ENCODE measurements at regions not wholly inside any gene's neighbourhood (a gene's known extent, or its start where the extent isn't known, plus 50 kb on each side); places are given as distances from the start of the nearest gene placed in this dataset.

- no peak overlapping the region for H2AFZ ChIP-seq
Measured at GRCh38 chr4:35300996-35301774, 943.1 kb downstream of the ARAP2 start.

GRCh38 chr4:35315419-35315818 is 928.9 kb downstream of the ARAP2 start:
- no peak overlapping the region for H3K4me3 ChIP-seq
- no peak overlapping the region for H2AFZ ChIP-seq
- H3F3A ChIP-seq (ENCODE audit: insufficient read depth): no peaks in the 10 kb centered on the region
- TF ChIP-seq EZH2phosphoT487 (IDR thresholded peaks at IDR 0.05; ENCODE audit: insufficient read depth, low read depth): no peak
- no peak for TF ChIP-seq EZH2 (IDR thresholded peaks at IDR 0.05; ENCODE audit: insufficient read depth, poor library complexity, severe bottlenecking)
- H3K27me3 ChIP-seq (replicated peaks; ENCODE audit: insufficient read depth): no peaks in the 10 kb centered on the region
- no peak overlapping the region for H3K27ac ChIP-seq
- no peak for DNase-seq
- H4K20me1 ChIP-seq (ENCODE audit: insufficient read depth): no peaks in the 10 kb centered on the region
- H3K9me2 ChIP-seq (ENCODE audit: insufficient read depth): no peaks in the 10 kb centered on the region
- in situ Hi-C loops (cut with MboI): no loop called here
- H3K79me2 ChIP-seq (ENCODE audit: insufficient read depth): no peaks in the 10 kb centered on the region
- no peaks in the 10 kb centered on the region for H3K4me1 ChIP-seq (ENCODE audit: insufficient read depth)
- no peak overlapping the region for H3K4me2 ChIP-seq (ENCODE audit: unreplicated experiment)
- H3K9ac ChIP-seq: no peak overlapping the region
- no peaks in the 10 kb centered on the region for H3K36me3 ChIP-seq (ENCODE audit: low read depth)
- peaks cover 4% of the 10 kb centered on the region for H3K9me3 ChIP-seq (ENCODE audit: low read depth)

More at GRCh38 chr4:35300996-35301774, 943.1 kb downstream of the ARAP2 start:
- DNase-seq: no peak
- H3K79me2 ChIP-seq (ENCODE audit: insufficient read depth): no peaks in the 10 kb centered on the region
- H3F3A ChIP-seq (ENCODE audit: insufficient read depth): no peaks in the 10 kb centered on the region
- in situ Hi-C loops (cut with MboI): no loop called here
- no peak overlapping the region for H3K27ac ChIP-seq
- H4K20me1 ChIP-seq (ENCODE audit: insufficient read depth): no peaks in the 10 kb centered on the region
- WGBS, 2 experiments (ENCODE audit: low coverage in 1 of 2, low lambda C conversion rate in 2 of 2, missing lambda C conversion rate in 2 of 2): 34 to 45% methylated on average over 11 of the region's 11 CpGs
- H3K36me3 ChIP-seq (ENCODE audit: low read depth): no peaks in the 10 kb centered on the region
- no peaks in the 10 kb centered on the region for H3K27me3 ChIP-seq (replicated peaks; ENCODE audit: insufficient read depth)
- no peak for TF ChIP-seq EZH2phosphoT487 (IDR thresholded peaks at IDR 0.05; ENCODE audit: insufficient read depth, low read depth)
- H3K9me2 ChIP-seq (ENCODE audit: insufficient read depth): no peaks in the 10 kb centered on the region
- no peaks in the 10 kb centered on the region for H3K4me1 ChIP-seq (ENCODE audit: insufficient read depth)
- no peak overlapping the region for H3K4me2 ChIP-seq (ENCODE audit: unreplicated experiment)
- no peak overlapping the region for H3K4me3 ChIP-seq
- no peak overlapping the region for H3K9ac ChIP-seq
- no peaks in the 10 kb centered on the region for H3K9me3 ChIP-seq (ENCODE audit: low read depth)

DNA sequence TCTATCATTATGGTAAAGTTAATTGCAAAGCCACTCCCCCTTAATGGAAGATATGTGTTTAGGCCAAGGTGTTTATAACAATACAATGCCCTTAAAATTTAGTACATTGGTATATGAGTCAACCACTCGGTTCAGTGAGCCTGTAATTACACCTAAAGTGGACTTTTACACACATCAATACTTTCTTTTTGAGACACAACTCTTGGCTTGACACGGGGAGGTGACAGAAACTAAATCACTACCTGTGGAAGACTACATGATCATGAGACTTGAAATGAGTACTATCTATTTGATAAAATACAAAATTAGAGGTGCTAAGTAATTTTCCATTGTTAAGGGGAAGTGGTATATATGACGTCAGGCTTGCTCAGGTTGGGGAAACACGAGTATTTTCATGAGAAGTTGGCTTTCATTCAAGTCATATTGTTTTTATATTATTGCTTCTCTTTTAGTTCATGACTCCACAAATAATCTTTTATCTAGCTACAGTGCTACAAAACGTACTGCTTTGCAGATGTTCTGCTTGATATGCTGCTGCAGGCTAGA is 918.3 kb downstream of the ARAP2 start:
- in situ Hi-C loops (cut with MboI): no loop called here
- no peak overlapping the region for H3K4me2 ChIP-seq (ENCODE audit: unreplicated experiment)
- WGBS, 2 experiments (ENCODE audit: low coverage in 1 of 2, low lambda C conversion rate in 2 of 2, missing lambda C conversion rate in 2 of 2): 5 to 7% methylated on average over 5 of the region's 5 CpGs
- H2AFZ ChIP-seq: no peak overlapping the region
- H3K36me3 ChIP-seq (ENCODE audit: low read depth): no peaks in the 10 kb centered on the region
- H3K9me3 ChIP-seq (ENCODE audit: low read depth): no peaks in the 10 kb centered on the region
- no peak for TF ChIP-seq EZH2phosphoT487 (IDR thresholded peaks at IDR 0.05; ENCODE audit: insufficient read depth, low read depth)
- no peak overlapping the region for H3K4me3 ChIP-seq
- no peaks in the 10 kb centered on the region for H3K9me2 ChIP-seq (ENCODE audit: insufficient read depth)
- no peak overlapping the region for H3K27ac ChIP-seq
- no peaks in the 10 kb centered on the region for H3K4me1 ChIP-seq (ENCODE audit: insufficient read depth)
- no peak for DNase-seq
- H3K9ac ChIP-seq: no peak overlapping the region
- no peaks in the 10 kb centered on the region for H4K20me1 ChIP-seq (ENCODE audit: insufficient read depth)
- H3K27me3 ChIP-seq (replicated peaks; ENCODE audit: insufficient read depth): no peaks in the 10 kb centered on the region
- H3F3A ChIP-seq (ENCODE audit: insufficient read depth): no peaks in the 10 kb centered on the region
- no peaks in the 10 kb centered on the region for H3K79me2 ChIP-seq (ENCODE audit: insufficient read depth)

- H3K4me3 ChIP-seq: no peak overlapping the region
- H3K36me3 ChIP-seq (ENCODE audit: low read depth): no peaks in the 10 kb centered on the region
- H3K4me1 ChIP-seq (ENCODE audit: insufficient read depth): no peaks in the 10 kb centered on the region
- 3 to 11% methylated on average over 2 of the region's 2 CpGs for WGBS, 2 experiments (ENCODE audit: low coverage in 1 of 2, low lambda C conversion rate in 2 of 2, missing lambda C conversion rate in 2 of 2)
- no peaks in the 10 kb centered on the region for H4K20me1 ChIP-seq (ENCODE audit: insufficient read depth)
- no peaks in the 10 kb centered on the region for H3F3A ChIP-seq (ENCODE audit: insufficient read depth)
- in situ Hi-C loops (cut with MboI): no loop called here
- H3K79me2 ChIP-seq (ENCODE audit: insufficient read depth): no peaks in the 10 kb centered on the region
- no peaks in the 10 kb centered on the region for H3K27me3 ChIP-seq (replicated peaks; ENCODE audit: insufficient read depth)
- no peaks in the 10 kb centered on the region for H3K9me2 ChIP-seq (ENCODE audit: insufficient read depth)
- no peak for DNase-seq
- no peak overlapping the region for H3K4me2 ChIP-seq (ENCODE audit: unreplicated experiment)
- TF ChIP-seq EZH2 (IDR thresholded peaks at IDR 0.05; ENCODE audit: insufficient read depth, poor library complexity, severe bottlenecking): no peak
- no peak for TF ChIP-seq EZH2phosphoT487 (IDR thresholded peaks at IDR 0.05; ENCODE audit: insufficient read depth, low read depth)
- no peak overlapping the region for H3K9ac ChIP-seq
- H2AFZ ChIP-seq: no peak overlapping the region
- no peak overlapping the region for H3K27ac ChIP-seq
- no peaks in the 10 kb centered on the region for H3K9me3 ChIP-seq (ENCODE audit: low read depth)
Measured at GRCh38 chr4:35342833-35343232, 901.5 kb downstream of the ARAP2 start.
